ENCODE measurements at regions not wholly inside any gene's neighbourhood (a gene's known extent, or its start where the extent isn't known, plus 50 kb on each side); places are given as distances from the start of the nearest gene placed in this dataset.

- no peak for TF ChIP-seq POLR2A (IDR thresholded peaks at IDR 0.05)
- TF ChIP-seq CTCF (IDR thresholded peaks at IDR 0.05), result no peak
Observed at GRCh38 chr13:80850771-80851170, 509.8 kb upstream of the SPRY2 start.
